HCT116 (cell line): ENCODE measurements at regions not wholly inside any gene's neighbourhood (a gene's known extent, or its start where the extent isn't known, plus 50 kb on each side); places are given as distances from the start of the nearest gene placed in this dataset.

Source experiments
- EZH2 ChIP-seq: fragments of 200-600 bp; sonication (generic); IDR thresholded peaks from 2 replicates; pipeline ENCODE4 v1.6.1; 2017; ENCODE audit warnings: antibody characterized with exemption, mixed run types
- JUND ChIP-seq: IDR thresholded peaks from 2 replicates; pipeline ENCODE4 v1.6.1; 2012
- POLR2A ChIP-seq: IDR thresholded peaks from 2 replicates; pipeline ENCODE4 v1.7.0; 2011; ENCODE audit warnings: borderline replicate concordance; ENCODE audit not compliant: insufficient read depth, insufficient read length; ENCODE audit errors: extremely low read depth
- POLR2AphosphoS5 ChIP-seq: IDR thresholded peaks from 2 replicates; pipeline ENCODE4 v1.6.1; 2011; ENCODE audit warnings: mild to moderate bottlenecking, low read depth, low read length, moderate library complexity
- YY1 ChIP-seq: IDR thresholded peaks from 2 replicates; pipeline ENCODE4 v1.6.1; 2011; ENCODE audit warnings: low read length, low read depth, moderate library complexity, mild to moderate bottlenecking; ENCODE audit not compliant: insufficient replicate concordance; ENCODE audit errors: extremely low read depth
- ZNF274 ChIP-seq: fragments of 200-500 bp; sonication (Bioruptor generic); IDR thresholded peaks from 2 replicates; pipeline ENCODE4 v1.6.1; 2014; ENCODE audit warnings: mild to moderate bottlenecking, low read depth, low read length, inconsistent platforms
- TF ChIP-seq, protein P1 (sequence below): IDR thresholded peaks from 2 replicates; pipeline ENCODE4 v1.6.1; 2012
- TF ChIP-seq, protein P2 (sequence below), 3 experiments: fragments of 200-600 bp in 1 of 3; sonication (generic) in 1 of 3; IDR thresholded peaks in 2 of 3; conservative IDR thresholded peaks in 1 of 3; 2 replicates each; pipeline ENCODE4 v1.5.1; 2012 to 2017; ENCODE audit warnings: low read depth in 2 of 3, low read length in 2 of 3, antibody characterized with exemption in 1 of 3, borderline replicate concordance in 1 of 3, control low read depth in 1 of 3, mild to moderate bottlenecking in 1 of 3, mixed read lengths in 1 of 3, mixed run types in 1 of 3, moderate library complexity in 1 of 3; ENCODE audit not compliant: insufficient read depth in 1 of 3
- TF ChIP-seq, protein P3 (sequence below): IDR thresholded peaks from 2 replicates; pipeline ENCODE4 v1.6.1; 2012; ENCODE audit warnings: low read depth

DNA sequence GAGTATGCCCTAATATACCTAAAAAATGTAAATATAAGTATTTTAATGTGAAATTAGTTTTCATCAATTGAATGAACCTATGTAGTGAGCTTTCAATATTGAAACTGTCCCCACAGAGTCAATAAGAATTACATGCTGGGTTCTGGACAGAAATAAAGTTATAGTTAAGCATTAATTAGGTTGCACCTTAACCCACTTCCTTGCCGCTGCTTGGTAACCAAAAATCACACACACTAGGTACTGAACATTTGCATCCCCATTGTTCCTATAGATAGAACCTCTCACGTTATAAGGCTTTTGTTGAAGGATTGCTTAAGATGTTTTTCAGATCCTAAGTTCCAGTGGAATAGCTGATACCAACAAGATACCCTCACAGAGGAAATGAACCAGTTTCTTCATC, 237.1 kb upstream of the OPRM1 start:
- TF ChIP-seq, protein P1, sequence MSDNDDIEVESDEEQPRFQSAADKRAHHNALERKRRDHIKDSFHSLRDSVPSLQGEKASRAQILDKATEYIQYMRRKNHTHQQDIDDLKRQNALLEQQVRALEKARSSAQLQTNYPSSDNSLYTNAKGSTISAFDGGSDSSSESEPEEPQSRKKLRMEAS = no peak
- TF ChIP-seq, protein P2, sequence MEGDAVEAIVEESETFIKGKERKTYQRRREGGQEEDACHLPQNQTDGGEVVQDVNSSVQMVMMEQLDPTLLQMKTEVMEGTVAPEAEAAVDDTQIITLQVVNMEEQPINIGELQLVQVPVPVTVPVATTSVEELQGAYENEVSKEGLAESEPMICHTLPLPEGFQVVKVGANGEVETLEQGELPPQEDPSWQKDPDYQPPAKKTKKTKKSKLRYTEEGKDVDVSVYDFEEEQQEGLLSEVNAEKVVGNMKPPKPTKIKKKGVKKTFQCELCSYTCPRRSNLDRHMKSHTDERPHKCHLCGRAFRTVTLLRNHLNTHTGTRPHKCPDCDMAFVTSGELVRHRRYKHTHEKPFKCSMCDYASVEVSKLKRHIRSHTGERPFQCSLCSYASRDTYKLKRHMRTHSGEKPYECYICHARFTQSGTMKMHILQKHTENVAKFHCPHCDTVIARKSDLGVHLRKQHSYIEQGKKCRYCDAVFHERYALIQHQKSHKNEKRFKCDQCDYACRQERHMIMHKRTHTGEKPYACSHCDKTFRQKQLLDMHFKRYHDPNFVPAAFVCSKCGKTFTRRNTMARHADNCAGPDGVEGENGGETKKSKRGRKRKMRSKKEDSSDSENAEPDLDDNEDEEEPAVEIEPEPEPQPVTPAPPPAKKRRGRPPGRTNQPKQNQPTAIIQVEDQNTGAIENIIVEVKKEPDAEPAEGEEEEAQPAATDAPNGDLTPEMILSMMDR (IDR thresholded peaks at IDR 0.05 in 2 of 3, conservative IDR thresholded peaks at IDR 0.05 in 1 of 3; ENCODE audit: borderline replicate concordance in 1 of 3, insufficient read depth in 1 of 3, low read depth in 2 of 3, low read length in 2 of 3) = no peak
- TF ChIP-seq POLR2A (no peak), JUND (no peak), YY1 (no peak), POLR2AphosphoS5 (no peak), EZH2 (no peak), ZNF274 (no peak)
- TF ChIP-seq, protein P3, sequence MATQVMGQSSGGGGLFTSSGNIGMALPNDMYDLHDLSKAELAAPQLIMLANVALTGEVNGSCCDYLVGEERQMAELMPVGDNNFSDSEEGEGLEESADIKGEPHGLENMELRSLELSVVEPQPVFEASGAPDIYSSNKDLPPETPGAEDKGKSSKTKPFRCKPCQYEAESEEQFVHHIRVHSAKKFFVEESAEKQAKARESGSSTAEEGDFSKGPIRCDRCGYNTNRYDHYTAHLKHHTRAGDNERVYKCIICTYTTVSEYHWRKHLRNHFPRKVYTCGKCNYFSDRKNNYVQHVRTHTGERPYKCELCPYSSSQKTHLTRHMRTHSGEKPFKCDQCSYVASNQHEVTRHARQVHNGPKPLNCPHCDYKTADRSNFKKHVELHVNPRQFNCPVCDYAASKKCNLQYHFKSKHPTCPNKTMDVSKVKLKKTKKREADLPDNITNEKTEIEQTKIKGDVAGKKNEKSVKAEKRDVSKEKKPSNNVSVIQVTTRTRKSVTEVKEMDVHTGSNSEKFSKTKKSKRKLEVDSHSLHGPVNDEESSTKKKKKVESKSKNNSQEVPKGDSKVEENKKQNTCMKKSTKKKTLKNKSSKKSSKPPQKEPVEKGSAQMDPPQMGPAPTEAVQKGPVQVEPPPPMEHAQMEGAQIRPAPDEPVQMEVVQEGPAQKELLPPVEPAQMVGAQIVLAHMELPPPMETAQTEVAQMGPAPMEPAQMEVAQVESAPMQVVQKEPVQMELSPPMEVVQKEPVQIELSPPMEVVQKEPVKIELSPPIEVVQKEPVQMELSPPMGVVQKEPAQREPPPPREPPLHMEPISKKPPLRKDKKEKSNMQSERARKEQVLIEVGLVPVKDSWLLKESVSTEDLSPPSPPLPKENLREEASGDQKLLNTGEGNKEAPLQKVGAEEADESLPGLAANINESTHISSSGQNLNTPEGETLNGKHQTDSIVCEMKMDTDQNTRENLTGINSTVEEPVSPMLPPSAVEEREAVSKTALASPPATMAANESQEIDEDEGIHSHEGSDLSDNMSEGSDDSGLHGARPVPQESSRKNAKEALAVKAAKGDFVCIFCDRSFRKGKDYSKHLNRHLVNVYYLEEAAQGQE = no peak
